T-helper 17 cell (primary cell): ENCODE measurements at regions not wholly inside any gene's neighbourhood (a gene's known extent, or its start where the extent isn't known, plus 50 kb on each side); places are given as distances from the start of the nearest gene placed in this dataset.

Experiments used
- ATAC-seq: fragments of 150-1000 bp; cut with Tn5 transposase; 2 replicates; pipeline ENCODE4 v1.10.0; 2021; ENCODE audit warnings: mild to moderate bottlenecking, moderate library complexity
- DNase-seq, 3 donors: peaks; one replicate each; pipeline versions ENCODE4 v3.0.0 to v3.0.0-alpha.2; 2020 to 2021
- H3K9me3 ChIP-seq: one replicate; pipeline ENCODE4 v1.7.0; 2013; ENCODE audit warnings: low read length, mild to moderate bottlenecking; ENCODE audit not compliant: control insufficient read depth, poor library complexity, severe bottlenecking
- H3K27ac Mint-ChIP-seq: one replicate; pipeline ENCODE4 v1.8.0; 2022; ENCODE audit warnings: mild to moderate bottlenecking, moderate library complexity, mixed read lengths
- H3K27me3 Mint-ChIP-seq: one replicate; pipeline ENCODE4 v1.8.0; 2022; ENCODE audit warnings: mixed read lengths
- H3K36me3 Mint-ChIP-seq: one replicate; pipeline ENCODE4 v1.8.0; 2022; ENCODE audit warnings: low read depth, mixed read lengths
- H3K4me1 Mint-ChIP-seq: one replicate; pipeline ENCODE4 v1.8.0; 2022; ENCODE audit warnings: mild to moderate bottlenecking, mixed read lengths
- H3K4me3 Mint-ChIP-seq: one replicate; pipeline ENCODE4 v1.8.0; 2022; ENCODE audit warnings: mild to moderate bottlenecking, moderate library complexity, mixed read lengths

- H3K36me3 Mint-ChIP-seq: no peaks in the 10 kb centered on the region
- DNase-seq (no peak), ATAC-seq (no peak)
- no peaks in the 10 kb centered on the region for H3K4me1 Mint-ChIP-seq
- H3K27me3 Mint-ChIP-seq: peaks cover 42% of the 10 kb centered on the region
- no peak overlapping the region for H3K27ac Mint-ChIP-seq
- H3K9me3 ChIP-seq: no peaks in the 10 kb centered on the region
- H3K4me3 Mint-ChIP-seq: no peak overlapping the region
These were observed 87.1 kb downstream of the ERMARD start for GRCh38 chr6:169838346-169839028.

- H3K9me3 ChIP-seq: no peaks in the 10 kb centered on the region
- ATAC-seq (no peak), DNase-seq (no peak)
- H3K27me3 Mint-ChIP-seq: peaks cover 50% of the 10 kb centered on the region
- H3K36me3 Mint-ChIP-seq: no peaks in the 10 kb centered on the region
- no peaks in the 10 kb centered on the region for H3K4me1 Mint-ChIP-seq
- H3K27ac Mint-ChIP-seq: no peak overlapping the region
- H3K4me3 Mint-ChIP-seq: no peak overlapping the region
These were observed 86.3 kb downstream of the ERMARD start for GRCh38 chr6:169837529-169838250.

GRCh38 chr6:169833258-169833794 is 81.9 kb downstream of the ERMARD start:
- no peaks in the 10 kb centered on the region for H3K9me3 ChIP-seq
- no peak for DNase-seq
- ATAC-seq: no peak
- no peak overlapping the region for H3K27ac Mint-ChIP-seq
- peaks cover 69% of the 10 kb centered on the region for H3K27me3 Mint-ChIP-seq
- peaks cover 3% of the 10 kb centered on the region for H3K4me1 Mint-ChIP-seq
- no peak overlapping the region for H3K4me3 Mint-ChIP-seq
- H3K36me3 Mint-ChIP-seq: peaks cover 4% of the 10 kb centered on the region

DNA sequence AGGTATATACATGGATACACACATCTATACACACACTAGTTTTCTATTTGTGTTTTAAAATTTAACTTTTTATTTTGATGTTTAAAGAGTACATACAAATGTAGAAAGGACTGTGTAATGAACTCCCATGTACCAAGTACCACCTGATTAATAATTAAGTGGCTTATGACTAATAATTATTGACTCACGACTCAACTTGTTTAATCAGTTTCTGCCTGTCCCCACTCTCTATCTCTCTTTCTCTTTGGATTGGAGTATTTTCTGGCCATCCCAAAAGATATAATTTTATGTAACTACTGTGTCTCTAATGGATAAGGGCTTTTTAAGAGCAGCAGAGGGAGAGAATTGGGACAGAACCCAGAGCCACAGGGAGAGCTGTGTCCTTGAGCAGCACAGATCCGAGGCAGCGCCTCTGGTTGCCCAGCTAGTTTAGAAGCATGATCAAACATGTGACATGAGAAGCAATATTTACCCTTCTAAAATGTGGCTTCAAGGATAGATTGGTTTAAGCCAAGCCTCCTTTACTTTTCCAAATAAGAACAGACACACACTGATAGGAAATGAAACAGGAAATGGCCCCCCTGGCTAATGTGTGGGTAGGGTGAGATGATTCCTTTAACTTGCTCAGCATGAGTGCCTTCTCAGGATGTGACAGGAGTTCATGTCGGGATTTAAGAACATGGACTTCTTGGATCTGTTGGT is 81.0 kb downstream of the ERMARD start:
- peaks cover 75% of the 10 kb centered on the region for H3K27me3 Mint-ChIP-seq

GRCh38 chr6:169831450-169832246 is 80.2 kb downstream of the ERMARD start:
- H3K27ac Mint-ChIP-seq: no peak overlapping the region
- H3K4me3 Mint-ChIP-seq: no peak overlapping the region
- H3K27me3 Mint-ChIP-seq: peaks cover 72% of the 10 kb centered on the region

More for the DNA sequence above, 81.0 kb downstream of the ERMARD start:
- no peak overlapping the region for H3K27ac Mint-ChIP-seq
- no peak overlapping the region for H3K4me3 Mint-ChIP-seq
- no peak for ATAC-seq
- no peaks in the 10 kb centered on the region for H3K9me3 ChIP-seq
- H3K4me1 Mint-ChIP-seq: peaks cover 3% of the 10 kb centered on the region
- DNase-seq: no peak
- H3K36me3 Mint-ChIP-seq: peaks cover 6% of the 10 kb centered on the region

More at GRCh38 chr6:169831450-169832246, 80.2 kb downstream of the ERMARD start:
- peaks cover 8% of the 10 kb centered on the region for H3K36me3 Mint-ChIP-seq
- peak; percentile 40 to 58 (median 44) for DNase-seq
- H3K4me1 Mint-ChIP-seq: peaks cover 3% of the 10 kb centered on the region
- H3K9me3 ChIP-seq: no peaks in the 10 kb centered on the region
- peak; percentile 74 for ATAC-seq
